Caki2 (cell line): ENCODE measurements at regions not wholly inside any gene's neighbourhood (a gene's known extent, or its start where the extent isn't known, plus 50 kb on each side); places are given as distances from the start of the nearest gene placed in this dataset.
"Not testable (repeated sequence)": the region's sequence is repeated elsewhere in the genome, so short reads cannot be mapped to it uniquely, and the experiment has no call there.

Source experiments
- DNase-seq: peaks from one replicate; pipeline ENCODE4 v3.0.0-alpha.2; 2015; ENCODE audit warnings: low read depth
- in situ Hi-C: cut with HindIII; loops from 2 replicates; pipeline ENCODE4 v1.10.0; 2016; ENCODE audit warnings: low sequenced_read_pairs, low pct_unique_long_range_greater_than_20kb, mixed read lengths

GRCh38 chr6:90361174-90361573, 64.5 kb upstream of the BACH2 start:
- DNase-seq, result no peak
- in situ Hi-C loops, result no loop called here

GRCh38 chr6:90358036-90358770, 61.6 kb upstream of the BACH2 start:
- in situ Hi-C loops, DNase-seq: not testable (repeated sequence)

- no peak for DNase-seq
- in situ Hi-C loops, result no loop called here
Observed at GRCh38 chr6:90356012-90356421, 59.4 kb upstream of the BACH2 start.

GRCh38 chr6:90354961-90355360, 58.3 kb upstream of the BACH2 start:
- DNase-seq, result no peak
- in situ Hi-C loops, result no loop called here

- no peak for DNase-seq
- in situ Hi-C loops, result no loop called here
Observed at GRCh38 chr6:90351696-90352095, 55.1 kb upstream of the BACH2 start.

- DNase-seq, result no peak
- in situ Hi-C loops, result no loop called here
Observed at GRCh38 chr6:90350689-90351554, 54.3 kb upstream of the BACH2 start.

- DNase-seq, result no peak
- in situ Hi-C loops, result no loop called here
Observed at GRCh38 chr6:90347411-90347851, 50.8 kb upstream of the BACH2 start.

- in situ Hi-C loops, result no loop called here
- no peak for DNase-seq
Observed at GRCh38 chr6:90346729-90347128, 50.1 kb upstream of the BACH2 start.
